GM19395 (cell line): ENCODE measurements at regions not wholly inside any gene's neighbourhood (a gene's known extent, or its start where the extent isn't known, plus 50 kb on each side); places are given as distances from the start of the nearest gene placed in this dataset.
"Not testable (repeated sequence)": the region's sequence is repeated elsewhere in the genome, so short reads cannot be mapped to it uniquely, and the experiment has no call there.

ENCODE experiments used
- ATAC-seq: cut with Tn5 transposase; IDR thresholded peaks from one replicate; pipeline ENCODE4 v1.9.1; 2021; ENCODE audit warnings: mild to moderate bottlenecking, moderate library complexity; ENCODE audit not compliant: unreplicated experiment

- ATAC-seq: no peak
Observed at GRCh38 chr18:41639218-41639617, 315.8 kb upstream of the PIK3C3 start.

GRCh38 chr18:41631723-41632285, 323.2 kb upstream of the PIK3C3 start:
- ATAC-seq: not testable (repeated sequence)

- ATAC-seq: no peak
Observed at GRCh38 chr18:41630232-41630886, 324.7 kb upstream of the PIK3C3 start.

- ATAC-seq: no peak
Observed at GRCh38 chr18:41624460-41624859, 330.6 kb upstream of the PIK3C3 start.

GRCh38 chr18:41621177-41621576, 333.9 kb upstream of the PIK3C3 start:
- no peak for ATAC-seq

GRCh38 chr18:41618147-41618546, 336.9 kb upstream of the PIK3C3 start:
- no peak for ATAC-seq

GRCh38 chr18:41617647-41618046, 337.4 kb upstream of the PIK3C3 start:
- no peak for ATAC-seq

- no peak for ATAC-seq
Observed at GRCh38 chr18:41613003-41613609, 341.9 kb upstream of the PIK3C3 start.

GRCh38 chr18:41604964-41605363, 350.1 kb upstream of the PIK3C3 start:
- no peak for ATAC-seq

GRCh38 chr18:41602034-41602433, 353.0 kb upstream of the PIK3C3 start:
- no peak for ATAC-seq

- ATAC-seq: no peak
Observed at GRCh38 chr18:41600693-41601391, 354.2 kb upstream of the PIK3C3 start.

- ATAC-seq: no peak
Observed at GRCh38 chr18:41599466-41599865, 355.6 kb upstream of the PIK3C3 start.

- no peak for ATAC-seq
Observed at GRCh38 chr18:41594582-41594981, 360.5 kb upstream of the PIK3C3 start.

GRCh38 chr18:41593171-41593675, 361.8 kb upstream of the PIK3C3 start:
- ATAC-seq: no peak

GRCh38 chr18:41587976-41588375, 367.1 kb upstream of the PIK3C3 start:
- no peak for ATAC-seq

GRCh38 chr18:41585512-41585911, 369.5 kb upstream of the PIK3C3 start:
- no peak for ATAC-seq

- no peak for ATAC-seq
Observed at GRCh38 chr18:41579185-41579584, 375.8 kb upstream of the PIK3C3 start.

GRCh38 chr18:41577529-41577928, 377.5 kb upstream of the PIK3C3 start:
- ATAC-seq: no peak

- no peak for ATAC-seq
Observed at GRCh38 chr18:41576643-41577042, 378.4 kb upstream of the PIK3C3 start.

GRCh38 chr18:41569867-41570266, 385.2 kb upstream of the PIK3C3 start:
- no peak for ATAC-seq

GRCh38 chr18:41561961-41562360, 393.1 kb upstream of the PIK3C3 start:
- ATAC-seq: no peak

- no peak for ATAC-seq
Observed at GRCh38 chr18:41558715-41559114, 396.3 kb upstream of the PIK3C3 start.
